ENCODE measurements at regions not wholly inside any gene's neighbourhood (a gene's known extent, or its start where the extent isn't known, plus 50 kb on each side); places are given as distances from the start of the nearest gene placed in this dataset.

DNA sequence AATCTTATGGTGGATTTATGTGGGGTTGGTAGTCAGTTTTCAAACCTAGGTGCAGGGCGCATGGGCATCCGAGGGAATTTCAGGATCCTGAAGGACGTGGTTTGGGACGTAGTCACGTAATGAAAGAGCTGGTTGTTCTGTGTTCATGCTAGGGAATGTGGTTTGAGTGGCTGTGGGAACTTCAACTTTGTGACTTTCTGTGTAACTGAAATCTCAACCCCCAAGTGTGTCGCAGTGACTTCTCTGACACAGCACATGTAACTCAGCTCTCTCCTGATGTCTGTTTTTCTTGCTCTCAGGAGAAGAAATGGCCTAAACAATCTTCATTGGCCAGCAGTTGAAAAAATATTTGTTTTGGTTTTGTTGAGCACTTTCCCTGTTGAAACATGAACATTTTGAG, 199.0 kb downstream of the PTEN start:
- no peak for DNase-seq

DNA sequence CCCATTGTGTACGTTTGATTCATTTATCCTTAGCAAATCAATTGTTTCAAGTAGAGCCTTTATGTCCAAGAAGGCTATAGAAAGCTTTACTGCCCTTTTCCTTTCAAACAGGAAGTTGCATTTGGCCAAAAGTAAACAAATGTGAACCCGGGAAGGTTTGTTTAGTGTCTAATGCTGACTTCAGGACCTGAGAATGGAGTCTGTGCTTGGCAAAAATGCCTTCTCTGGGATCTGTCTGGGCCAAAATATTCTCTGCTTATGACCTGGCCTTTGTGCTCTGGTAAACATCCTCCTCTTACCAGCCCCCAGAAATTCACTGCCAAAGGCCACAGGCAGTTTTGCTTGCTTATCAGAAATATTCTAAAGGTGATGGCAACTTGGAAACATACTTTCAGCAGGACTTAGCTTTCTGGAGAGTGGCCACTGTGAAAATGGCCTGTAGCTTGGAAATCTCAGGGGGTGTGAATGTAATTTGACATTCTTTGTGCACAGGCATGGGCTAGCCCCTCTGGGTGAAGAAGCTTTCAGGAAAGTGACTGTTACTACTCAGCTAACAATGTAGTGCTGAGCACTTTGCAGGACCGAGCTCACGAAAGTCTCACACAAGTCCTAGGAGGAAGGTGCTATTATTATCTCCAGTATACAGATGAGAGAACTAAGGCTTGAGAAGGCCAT, 199.5 kb downstream of the PTEN start:
- DNase-seq = no peak

DNA sequence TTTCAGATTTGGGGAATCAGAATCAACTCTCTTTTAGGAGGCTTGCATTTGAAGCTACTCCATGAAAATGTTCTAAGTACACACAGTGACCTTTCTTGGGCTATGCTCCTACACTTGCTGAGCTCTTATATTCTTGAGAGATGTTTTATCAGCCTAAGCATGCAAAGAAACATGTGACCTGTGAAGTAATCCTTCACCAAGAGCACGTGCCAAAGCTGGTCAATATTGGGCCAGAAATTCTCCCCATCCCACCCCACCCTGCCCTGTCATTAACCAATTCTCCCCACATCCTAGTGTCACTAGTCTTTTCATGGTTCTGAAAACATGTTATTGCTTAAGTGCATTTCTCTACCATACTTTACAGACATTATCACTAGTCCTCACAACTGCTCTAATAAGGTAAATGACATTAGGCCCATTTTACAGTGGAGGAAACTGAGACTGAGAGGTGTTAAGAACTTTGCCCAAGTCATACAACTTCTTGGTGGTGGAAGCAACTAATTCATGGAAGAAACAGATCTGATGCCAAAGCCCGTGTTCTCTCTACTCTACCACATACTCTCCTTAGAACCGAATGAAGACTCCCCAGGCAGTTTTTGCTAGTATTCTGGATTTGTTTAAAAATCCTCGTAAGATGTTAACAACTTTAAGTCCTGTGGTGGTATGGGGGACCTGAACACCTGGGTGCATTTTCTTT, 200.6 kb downstream of the PTEN start:
- DNase-seq = no peak

DNA sequence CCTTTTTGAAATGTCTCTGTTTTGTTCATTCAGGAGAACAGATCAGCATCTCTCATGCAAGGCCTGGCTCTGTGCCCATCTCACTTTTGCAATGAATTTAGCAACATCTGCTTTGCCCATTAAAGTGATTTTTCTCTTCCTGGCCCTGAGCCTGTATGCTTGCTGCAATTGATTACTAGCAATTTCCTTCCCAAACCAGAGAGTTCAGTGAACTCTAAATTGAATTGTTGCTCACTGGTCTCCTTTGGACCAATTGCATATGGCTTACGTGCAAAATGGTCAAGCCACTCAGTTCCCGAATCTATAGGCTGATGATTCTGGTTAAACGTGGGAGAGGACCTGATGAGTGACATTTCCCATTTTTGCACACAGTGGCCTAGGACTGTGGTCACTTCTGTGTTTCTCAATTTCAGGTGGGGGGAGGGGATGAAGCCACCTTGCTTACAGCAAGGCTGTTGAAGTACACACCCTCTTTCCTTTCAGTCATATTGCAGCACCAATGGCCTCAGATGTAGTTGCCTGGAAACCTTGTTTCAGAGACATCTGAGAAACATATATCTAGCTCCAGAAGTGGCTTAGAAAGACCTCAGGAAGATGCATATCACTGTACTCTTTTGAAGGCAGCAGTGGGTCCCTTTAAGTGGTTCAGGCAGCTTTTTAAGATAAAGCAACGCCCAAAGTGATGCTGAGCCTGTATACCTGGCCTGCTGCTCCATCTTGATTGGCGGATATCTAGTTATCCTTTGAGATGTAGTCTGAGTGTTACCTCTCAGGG, 201.4 kb downstream of the PTEN start:
- DNase-seq = no peak

DNA sequence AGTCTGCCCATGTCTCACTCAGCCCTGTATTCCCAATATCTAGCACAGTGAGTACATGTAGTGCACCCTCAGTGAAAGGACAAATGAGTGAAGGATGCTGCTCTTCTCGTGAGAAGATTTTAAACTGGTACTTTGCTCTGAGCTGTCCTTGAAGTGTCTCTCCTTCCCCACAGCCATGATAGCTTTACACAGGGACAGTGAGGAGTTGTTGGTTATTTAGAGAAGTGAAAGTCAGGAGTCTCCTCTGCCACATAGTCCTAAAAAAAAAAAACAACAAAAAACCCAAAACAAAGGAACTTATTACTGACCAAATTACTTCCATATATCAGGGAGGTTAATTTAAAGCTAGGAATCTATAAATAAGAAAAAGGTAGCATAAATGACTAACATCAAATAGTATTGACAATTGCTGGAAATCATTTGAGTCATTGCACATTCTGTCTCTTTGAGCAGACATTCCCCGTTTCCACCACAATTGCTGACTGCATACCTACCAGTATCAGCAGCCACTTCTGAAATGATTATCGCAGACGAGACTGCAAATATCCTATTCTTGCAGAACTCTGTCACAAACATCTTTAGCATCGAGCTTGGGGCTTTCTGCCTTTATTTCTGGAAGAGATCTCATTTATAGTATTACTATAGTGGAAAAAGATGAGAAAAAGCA, 202.1 kb downstream of the PTEN start:
- no peak for DNase-seq

DNA sequence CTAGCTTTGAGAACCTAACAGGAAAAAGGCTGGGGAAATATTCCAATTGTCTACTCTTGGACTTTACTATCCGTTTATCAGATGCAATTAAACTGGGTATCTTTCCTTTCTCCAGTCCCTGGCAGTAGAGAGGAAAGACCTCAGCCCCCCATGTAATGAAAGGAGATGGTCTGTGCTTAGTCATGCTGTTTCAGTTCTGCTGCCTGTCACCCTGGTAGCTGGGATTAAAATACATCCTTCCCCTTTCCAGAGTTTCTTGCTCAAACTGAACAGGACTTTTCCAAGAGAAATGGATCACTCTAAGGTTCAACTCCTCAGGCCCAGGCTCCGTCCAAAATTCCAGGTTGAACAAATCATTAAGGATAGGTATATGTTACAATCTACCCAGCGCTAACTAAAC, 202.9 kb downstream of the PTEN start:
- no peak for DNase-seq

DNA sequence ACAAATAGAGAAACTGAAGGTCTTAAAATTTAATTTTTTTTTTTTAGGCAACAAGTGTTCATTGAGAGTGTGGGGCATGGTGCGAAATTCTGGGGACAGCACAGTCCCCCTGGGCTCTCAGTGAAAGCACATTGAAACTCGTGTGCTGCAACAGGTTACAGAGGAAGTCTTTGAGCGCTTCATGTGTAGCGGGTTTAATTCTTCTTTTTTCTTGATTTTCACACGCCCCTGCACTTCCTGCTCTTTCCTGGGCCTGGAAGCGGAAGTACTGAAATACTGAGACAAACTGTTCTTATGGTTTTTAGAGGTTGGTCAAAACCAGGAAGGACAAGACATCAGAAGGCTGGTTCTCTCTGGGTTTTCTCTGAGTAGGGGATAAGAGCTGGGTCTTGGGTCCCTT, 203.5 kb downstream of the PTEN start:
- DNase-seq = peak in 1 of 2 experiments; percentile 13

DNA sequence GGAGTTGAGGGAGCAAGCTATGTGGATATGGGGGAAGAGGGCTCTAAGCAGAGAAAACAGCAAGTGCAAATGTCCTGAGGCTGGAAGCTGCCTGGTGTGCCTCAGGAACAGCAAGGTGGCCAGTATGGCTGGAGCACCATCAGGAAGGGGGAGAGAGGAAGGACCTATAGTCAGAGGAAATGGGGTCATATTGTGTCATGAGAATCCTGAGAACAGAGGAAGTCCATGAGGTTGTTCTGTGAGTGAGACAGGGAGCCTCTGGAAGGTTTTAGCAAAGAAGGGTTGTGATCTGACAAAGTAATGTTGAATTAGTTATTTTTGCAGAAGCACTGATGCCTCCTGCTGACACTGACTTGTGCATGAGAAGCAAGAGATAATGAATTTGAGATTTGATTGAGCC, 204.3 kb downstream of the PTEN start:
- no peak for DNase-seq

DNA sequence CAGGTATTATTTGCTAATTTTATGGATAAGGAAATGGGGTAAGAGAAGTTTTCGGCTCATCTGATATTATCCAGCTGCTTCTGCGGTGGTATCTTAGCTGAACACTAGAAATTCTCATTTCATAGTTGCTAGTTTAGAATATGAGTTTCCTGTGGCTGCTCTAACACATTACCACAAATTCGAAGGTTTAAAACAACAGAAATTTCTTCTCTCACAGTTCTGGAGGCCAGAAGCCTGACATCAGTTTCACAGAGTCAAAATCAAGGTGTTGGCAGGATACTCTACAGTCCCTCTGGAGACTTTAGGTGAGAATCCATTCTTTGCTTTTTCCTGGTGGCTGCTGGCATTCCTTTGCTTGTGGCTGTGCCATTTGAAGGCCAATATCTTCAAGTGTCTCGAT, 205.9 kb downstream of the PTEN start:
- no peak for DNase-seq

DNA sequence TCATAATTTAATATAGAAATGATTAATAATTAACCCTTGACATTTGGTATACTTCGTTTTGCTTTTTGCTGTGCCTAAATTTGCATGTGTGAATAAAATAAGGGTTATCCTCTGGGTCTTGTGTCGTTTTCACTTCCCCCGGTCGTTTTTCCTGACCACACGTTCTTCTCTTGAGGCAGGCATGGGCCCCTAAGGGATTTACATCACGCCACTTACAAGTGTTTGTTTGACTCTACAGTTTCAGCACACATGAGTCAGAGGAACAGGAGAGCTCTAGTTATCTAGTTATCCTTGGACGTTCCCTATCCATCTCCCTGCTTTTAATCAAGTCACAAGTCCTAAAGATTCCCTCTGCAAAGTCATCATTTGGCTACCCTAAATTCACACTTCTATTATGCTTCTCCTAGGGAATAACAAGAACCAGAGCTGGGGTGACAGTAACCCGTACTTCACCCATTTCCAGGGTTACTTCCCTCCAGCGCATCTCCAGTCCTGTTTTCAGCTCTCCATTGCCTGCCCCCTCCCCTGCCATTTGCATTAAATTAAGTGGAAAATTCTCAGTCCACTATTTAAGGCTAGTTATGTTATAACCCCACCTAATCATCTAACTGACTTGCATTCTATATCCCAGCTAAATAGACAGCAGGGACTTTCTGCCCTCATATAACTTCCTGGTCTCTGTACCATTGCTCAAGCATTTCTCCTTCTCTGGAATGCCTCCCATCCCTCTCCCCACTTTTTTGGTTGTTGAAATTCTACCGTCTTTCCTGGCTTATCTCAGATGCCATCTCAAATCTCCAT, 206.9 kb downstream of the PTEN start:
- DNase-seq = no peak

DNA sequence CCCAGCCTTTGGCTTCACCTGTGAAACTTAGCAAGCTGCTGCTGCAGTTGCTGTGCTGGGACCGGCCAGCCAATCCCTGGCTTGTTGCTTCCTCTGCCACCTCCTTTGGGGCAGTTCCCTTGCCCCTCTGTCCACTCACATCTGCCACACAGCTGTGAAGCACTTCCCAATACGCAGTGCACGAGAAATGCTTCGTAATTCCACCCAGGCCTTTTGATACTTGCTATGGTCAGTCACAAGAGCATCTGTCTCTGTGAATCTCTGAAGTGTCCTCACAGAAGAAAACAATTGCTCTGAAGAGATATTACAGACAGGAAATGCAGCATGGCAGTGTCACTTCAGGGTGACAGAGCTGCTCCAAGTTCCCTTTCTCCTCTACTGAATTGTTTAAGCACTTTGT, 208.5 kb downstream of the PTEN start:
- no peak for DNase-seq

DNA sequence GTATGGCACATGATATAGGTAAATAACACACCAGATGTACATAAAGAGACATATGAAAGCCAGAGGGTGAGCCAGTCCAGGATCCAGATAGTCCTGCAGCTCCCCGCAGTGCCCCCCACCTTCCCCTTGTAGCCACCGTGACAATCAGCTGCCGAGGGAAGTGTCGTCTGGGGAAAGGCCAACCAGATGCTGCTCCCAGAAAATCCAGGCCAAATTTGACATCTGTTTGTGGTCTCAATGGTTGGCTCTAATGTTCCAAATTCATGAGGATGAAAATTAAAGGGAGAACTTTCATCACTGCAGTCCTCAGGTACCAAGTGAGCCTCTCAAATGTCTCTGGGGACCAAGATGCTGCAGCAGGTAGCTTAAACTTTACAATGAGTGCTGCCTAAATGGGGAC, 210.3 kb downstream of the PTEN start:
- DNase-seq = no peak

DNA sequence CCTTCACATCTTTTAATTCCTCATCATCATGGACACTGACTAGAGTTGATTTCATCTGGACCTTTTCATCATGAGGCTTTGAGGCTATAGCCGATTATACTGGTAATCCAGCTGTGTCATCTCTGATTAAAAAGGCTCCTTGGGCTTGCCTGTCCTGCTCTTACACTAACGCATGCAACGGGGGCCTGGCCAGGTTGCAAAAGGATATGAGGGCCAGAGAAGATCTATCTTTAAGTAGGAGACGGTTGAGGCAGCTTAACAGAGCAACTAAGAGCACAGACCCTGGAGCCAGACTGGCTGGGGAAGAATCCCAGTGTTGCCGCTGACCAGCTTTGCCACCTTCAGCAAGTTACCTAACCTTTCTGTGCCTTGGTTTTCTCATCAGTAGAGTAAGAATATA, 211.5 kb downstream of the PTEN start:
- DNase-seq = no peak

DNA sequence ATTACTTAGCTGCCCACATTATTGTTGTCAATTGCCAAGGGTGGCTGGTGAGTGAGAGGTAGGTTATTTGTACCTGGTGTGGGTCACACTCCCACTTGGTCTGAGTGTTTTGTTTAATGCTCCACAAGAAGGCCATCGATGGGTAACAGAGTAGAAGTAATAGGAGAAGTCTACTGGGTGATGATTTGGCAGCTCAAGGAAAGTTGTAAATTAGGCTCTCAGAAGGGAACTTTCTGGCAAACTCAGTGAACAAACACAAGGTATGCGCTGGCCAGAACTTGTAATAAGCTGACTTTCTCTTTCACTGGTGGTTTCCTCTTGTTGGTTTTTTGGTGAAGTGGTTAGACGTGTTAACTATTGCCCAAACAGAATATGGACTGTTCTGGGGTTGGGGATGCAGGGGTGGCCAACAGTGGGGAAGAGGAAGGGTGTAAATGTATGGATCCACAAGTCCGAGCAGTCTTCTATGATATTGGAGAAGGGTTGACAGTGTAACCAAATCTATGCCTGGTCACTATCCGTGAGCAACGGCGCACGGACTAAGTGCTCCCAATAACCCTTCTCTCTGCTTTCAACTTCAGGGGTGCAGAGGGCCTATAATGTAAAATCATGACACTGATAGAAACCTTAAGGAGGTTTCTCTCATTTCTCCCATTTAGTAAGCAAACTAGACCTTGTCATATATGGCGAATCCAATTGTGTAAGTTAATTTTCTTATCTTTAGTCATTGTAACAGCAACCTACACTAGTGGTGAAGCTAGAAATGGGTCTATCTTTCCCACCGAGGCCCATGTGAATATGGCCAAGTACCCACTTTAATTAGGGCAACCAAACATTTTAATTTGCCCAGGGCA, 212.8 kb downstream of the PTEN start:
- DNase-seq = no peak

DNA sequence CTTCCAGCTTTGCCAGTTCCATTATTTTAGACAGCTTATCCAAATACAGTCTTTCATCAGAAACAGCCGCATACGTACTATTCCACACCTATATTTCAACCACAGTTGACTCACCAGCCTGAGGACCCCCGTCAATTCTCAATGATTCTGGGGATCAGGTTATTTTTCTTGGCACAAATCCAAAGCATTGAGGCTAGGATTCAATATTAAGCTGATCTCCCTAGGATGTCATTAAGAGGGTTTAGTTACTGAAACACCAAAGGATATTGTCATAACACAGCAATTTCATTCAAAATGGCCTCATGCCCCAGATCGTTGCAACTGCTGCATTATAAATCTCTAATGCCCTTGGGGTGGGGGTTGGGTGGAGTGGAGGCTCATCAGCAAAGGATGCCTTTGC, 214.6 kb downstream of the PTEN start:
- DNase-seq = no peak

DNA sequence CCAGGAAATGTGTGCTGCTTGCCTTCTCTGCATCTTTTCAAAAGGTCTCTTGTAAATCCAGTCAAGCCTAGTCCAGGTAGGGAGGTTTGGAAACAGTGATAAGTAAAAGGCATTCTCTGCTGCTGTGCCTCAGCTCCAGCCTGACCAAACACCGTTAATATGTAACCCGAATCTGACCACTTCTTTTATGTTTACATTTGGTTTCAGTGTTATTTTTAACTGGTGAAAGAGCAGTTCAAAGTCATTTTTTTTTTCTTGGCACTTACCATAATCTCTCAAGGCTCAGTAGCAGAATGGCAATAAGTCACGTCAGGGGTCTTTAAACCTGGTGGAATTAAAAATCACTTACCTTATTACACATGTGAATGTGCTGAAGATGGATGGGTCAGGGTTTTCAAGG, 216.8 kb downstream of the PTEN start:
- no peak for DNase-seq

DNA sequence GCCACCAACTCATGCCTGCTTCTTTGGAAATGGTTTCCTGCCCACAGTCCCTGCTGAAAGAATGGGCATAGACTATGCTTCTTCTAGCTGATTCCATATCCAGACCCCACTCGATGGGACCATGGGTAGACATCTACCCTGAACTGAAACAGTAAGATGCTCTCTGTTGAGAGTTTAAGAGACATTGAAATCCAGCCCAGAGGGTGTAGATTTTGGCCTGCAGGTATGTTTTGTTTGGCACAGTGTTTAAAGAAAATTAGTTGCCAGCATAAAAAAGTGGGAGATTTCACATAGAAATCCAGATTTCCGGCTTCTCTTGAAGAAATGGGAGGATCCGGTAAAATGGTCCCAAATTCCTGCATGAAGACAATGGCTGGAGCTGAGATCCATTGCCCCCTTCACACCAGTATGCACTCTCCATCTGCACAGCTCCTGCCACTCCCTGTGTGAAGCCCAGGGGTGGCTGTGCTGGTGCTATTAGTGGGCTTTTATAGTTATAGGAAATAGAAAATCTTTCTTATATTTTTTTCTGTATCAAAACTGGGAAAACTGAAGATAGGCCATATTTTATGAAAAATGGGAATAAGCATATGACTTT, 218.1 kb downstream of the PTEN start:
- DNase-seq = no peak

DNA sequence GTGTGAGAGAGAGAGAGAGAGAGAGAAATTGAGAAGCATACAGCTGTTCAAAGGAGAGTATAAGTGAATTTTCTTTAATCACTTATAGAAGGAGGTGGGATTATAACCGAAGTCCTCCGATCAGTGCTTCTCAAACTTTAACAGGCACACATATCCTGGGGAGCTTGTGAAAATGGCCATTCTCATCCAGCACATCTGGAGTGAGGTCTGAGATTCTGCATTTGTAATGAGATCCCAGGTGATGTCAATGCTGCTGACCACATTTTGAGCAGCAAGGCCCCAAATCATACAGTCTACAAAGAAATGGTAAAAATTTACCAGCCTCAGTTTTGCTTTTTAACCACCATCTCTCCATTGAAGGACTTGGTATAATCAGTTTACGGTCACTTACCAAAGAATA, 219.0 kb downstream of the PTEN start:
- DNase-seq = no peak

DNA sequence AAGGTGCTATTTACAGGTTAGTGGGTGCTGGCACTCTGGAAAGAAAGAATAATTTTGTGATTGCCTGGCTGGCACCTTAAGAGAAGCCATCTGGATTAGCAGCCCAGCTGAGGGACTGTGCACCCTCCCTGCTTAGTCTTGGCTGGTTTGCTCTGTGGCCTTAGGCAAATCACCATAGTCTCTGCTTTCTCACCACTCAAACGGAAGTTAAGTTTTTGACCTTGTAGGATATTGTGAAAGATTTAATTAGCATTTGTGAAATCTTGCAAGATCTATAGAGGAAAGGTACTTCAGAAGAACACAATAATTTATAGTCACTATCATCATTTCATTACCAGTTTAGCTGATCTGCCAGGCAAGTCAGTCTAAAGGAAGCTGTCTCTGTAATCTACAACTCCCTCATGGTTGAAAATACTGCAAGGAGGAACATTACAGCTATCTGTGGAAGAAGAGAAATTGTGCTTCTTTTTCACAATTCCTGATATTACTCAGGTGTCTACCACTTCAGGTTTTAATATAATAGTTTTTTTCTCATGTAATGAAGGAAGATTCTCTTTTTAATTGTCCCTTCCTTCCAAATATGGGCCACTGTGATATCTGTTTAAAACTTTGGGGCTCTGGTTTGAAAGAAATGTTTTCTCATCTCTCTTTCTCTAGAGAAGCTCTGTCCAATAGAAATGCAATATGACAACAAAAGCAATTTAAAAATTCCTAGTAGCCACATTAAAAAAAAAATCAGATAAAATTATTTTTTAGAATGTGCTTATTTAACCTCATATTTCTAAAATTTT, 219.6 kb downstream of the PTEN start:
- DNase-seq = no peak

DNA sequence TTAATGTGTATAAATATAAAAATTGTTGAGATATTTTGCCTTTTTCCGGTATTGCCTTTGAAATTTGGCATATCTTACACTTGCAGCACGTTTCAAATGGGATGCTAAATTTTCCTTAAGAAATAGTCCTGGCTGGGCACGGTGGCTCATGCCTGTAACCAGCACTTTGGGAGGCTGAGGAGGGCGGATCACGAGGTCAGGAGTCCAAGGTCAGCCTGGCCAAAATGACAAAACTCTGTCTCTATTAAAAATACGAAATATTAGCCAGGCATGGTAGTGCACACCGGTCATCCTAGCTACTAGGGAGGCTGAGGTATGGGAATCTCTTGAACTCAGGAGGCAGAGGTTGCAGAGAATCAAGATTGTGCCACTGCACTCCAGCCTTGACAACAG, 220.2 kb downstream of the PTEN start:
- no peak for DNase-seq
